ENCODE measurements at regions not wholly inside any gene's neighbourhood (a gene's known extent, or its start where the extent isn't known, plus 50 kb on each side); places are given as distances from the start of the nearest gene placed in this dataset.
A peak's percentile ranks its signal among the peaks of the same experiment; 100 is the strongest.
"Not testable (repeated sequence)": the region's sequence is repeated elsewhere in the genome, so short reads cannot be mapped to it uniquely, and the experiment has no call there.

- no peak for DNase-seq
Measured at GRCh38 chr1:60886090-60886489, 196.3 kb upstream of the NFIA start.

- no peak for DNase-seq
Measured at GRCh38 chr1:60880202-60880601, 202.2 kb upstream of the NFIA start.

- no peak for DNase-seq
Measured at GRCh38 chr1:60878323-60878722, 204.0 kb upstream of the NFIA start.

GRCh38 chr1:60877376-60877775 lies 205.0 kb upstream of the NFIA start:
- no peak for DNase-seq

- DNase-seq: no peak
Measured at GRCh38 chr1:60876952-60877351, 205.4 kb upstream of the NFIA start.

- DNase-seq: peak; percentile 11
Measured at GRCh38 chr1:60875138-60875537, 207.2 kb upstream of the NFIA start.

- peak; percentile 62 for DNase-seq
Measured at GRCh38 chr1:60874718-60875117, 207.6 kb upstream of the NFIA start.

- not testable (repeated sequence) for DNase-seq
Measured at GRCh38 chr1:60873396-60873795, 209.0 kb upstream of the NFIA start.

GRCh38 chr1:60872426-60873054 lies 209.8 kb upstream of the NFIA start:
- DNase-seq: peak; percentile 27

- DNase-seq: no peak
Measured at GRCh38 chr1:60870269-60870865, 212.0 kb upstream of the NFIA start.

GRCh38 chr1:60868901-60869663 lies 213.3 kb upstream of the NFIA start:
- DNase-seq: no peak

GRCh38 chr1:60867782-60868181 lies 214.6 kb upstream of the NFIA start:
- DNase-seq: no peak

- DNase-seq: peak; percentile 57
Measured at GRCh38 chr1:60866917-60867531, 215.3 kb upstream of the NFIA start.

- no peak for DNase-seq
Measured at GRCh38 chr1:60866226-60866900, 216.0 kb upstream of the NFIA start.

GRCh38 chr1:60865166-60865565 lies 217.2 kb upstream of the NFIA start:
- no peak for DNase-seq

- DNase-seq: no peak
Measured at GRCh38 chr1:60864722-60865121, 217.6 kb upstream of the NFIA start.

GRCh38 chr1:60863131-60863530 lies 219.2 kb upstream of the NFIA start:
- DNase-seq: no peak

- DNase-seq: no peak
Measured at GRCh38 chr1:60861961-60862567, 220.3 kb upstream of the NFIA start.

- DNase-seq: no peak
Measured at GRCh38 chr1:60859111-60859510, 223.2 kb upstream of the NFIA start.

- DNase-seq: peak; percentile 22
Measured at GRCh38 chr1:60857851-60858250, 224.5 kb upstream of the NFIA start.

- DNase-seq: no peak
Measured at GRCh38 chr1:60850084-60850483, 232.3 kb upstream of the NFIA start.

GRCh38 chr1:60849401-60849800 lies 233.0 kb upstream of the NFIA start:
- DNase-seq: no peak
